Activated T-cell treated with anti-CD3 and anti-CD28 coated beads, Interleukin-2, amount 50 U/mL, for 4 hours (primary cell): ENCODE measurements at regions not wholly inside any gene's neighbourhood (a gene's known extent, or its start where the extent isn't known, plus 50 kb on each side); places are given as distances from the start of the nearest gene placed in this dataset.
A peak's percentile ranks its signal among the peaks of the same experiment; 100 is the strongest.

Experiments
- ATAC-seq, 2 donors: fragments of 200-7000 bp; cut with Tn5 transposase; one replicate each; pipeline ENCODE4 v1.10.0; 2021
- DNase-seq: peaks from one replicate; pipeline ENCODE4 v3.0.0-alpha.2; 2020
- H3K27me3 Mint-ChIP-seq: one replicate; pipeline ENCODE4 v1.8.0; 2021; ENCODE audit warnings: low read depth, mixed read lengths
- H3K36me3 Mint-ChIP-seq: one replicate; pipeline ENCODE4 v1.8.0; 2022; ENCODE audit warnings: mixed read lengths; ENCODE audit not compliant: insufficient read depth
- H3K4me1 Mint-ChIP-seq: one replicate; pipeline ENCODE4 v1.8.0; 2021; ENCODE audit warnings: low read depth, mixed read lengths
- H3K4me3 Mint-ChIP-seq: one replicate; pipeline ENCODE4 v1.8.0; 2021; ENCODE audit warnings: mild to moderate bottlenecking, moderate library complexity, mixed read lengths
- H3K9me3 Mint-ChIP-seq: one replicate; pipeline ENCODE4 v1.8.0; 2021; ENCODE audit warnings: mixed read lengths

DNA sequence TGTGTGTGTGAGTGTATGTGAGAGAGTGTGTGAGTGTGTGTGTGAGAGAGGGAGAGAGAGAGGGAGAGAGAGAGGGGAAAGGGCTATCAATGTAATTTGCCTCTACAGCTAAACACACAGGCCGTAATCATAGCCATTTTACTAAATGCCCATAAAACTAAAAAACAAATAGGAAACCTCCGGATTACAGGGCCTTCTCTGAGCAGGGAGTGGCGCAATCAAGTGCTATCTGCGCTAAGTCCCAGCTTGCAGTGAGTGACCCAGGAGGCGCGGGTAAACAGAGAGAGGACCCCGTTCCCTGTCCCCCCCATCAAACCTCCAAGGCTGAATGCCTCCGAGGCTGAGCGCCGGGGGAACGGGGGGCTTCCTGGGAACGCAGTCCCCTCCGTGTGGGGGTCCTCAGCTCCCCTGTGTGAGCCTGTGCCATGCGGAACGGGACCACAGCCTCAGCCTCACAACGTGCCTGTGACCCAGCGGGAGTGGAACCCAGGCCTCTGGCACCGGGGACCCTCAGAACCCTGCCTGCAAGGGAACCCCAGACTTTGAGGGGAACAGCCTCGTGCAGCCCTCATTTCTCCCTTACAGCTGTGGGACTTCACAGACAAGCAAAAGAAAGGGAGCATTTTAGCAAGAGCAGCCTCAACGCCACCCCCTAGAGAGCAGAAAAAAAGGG is 54.7 kb upstream of the ID2 start:
- Mint-ChIP-seq H3K9me3 (no peaks in the 10 kb centered on the region), H3K36me3 (no peaks in the 10 kb centered on the region), H3K4me1 (no peaks in the 10 kb centered on the region), H3K4me3 (no peak overlapping the region), H3K27me3 (peaks cover 2% of the 10 kb centered on the region)
- ATAC-seq (no peak), DNase-seq (no peak)

GRCh38 chr2:8627692-8628085 is 54.2 kb upstream of the ID2 start:
- Mint-ChIP-seq H3K9me3 (no peaks in the 10 kb centered on the region), H3K27me3 (no peaks in the 10 kb centered on the region), H3K36me3 (no peaks in the 10 kb centered on the region), H3K4me1 (no peaks in the 10 kb centered on the region), H3K4me3 (no peak overlapping the region)
- DNase-seq, result no peak
- no peak for ATAC-seq

DNA sequence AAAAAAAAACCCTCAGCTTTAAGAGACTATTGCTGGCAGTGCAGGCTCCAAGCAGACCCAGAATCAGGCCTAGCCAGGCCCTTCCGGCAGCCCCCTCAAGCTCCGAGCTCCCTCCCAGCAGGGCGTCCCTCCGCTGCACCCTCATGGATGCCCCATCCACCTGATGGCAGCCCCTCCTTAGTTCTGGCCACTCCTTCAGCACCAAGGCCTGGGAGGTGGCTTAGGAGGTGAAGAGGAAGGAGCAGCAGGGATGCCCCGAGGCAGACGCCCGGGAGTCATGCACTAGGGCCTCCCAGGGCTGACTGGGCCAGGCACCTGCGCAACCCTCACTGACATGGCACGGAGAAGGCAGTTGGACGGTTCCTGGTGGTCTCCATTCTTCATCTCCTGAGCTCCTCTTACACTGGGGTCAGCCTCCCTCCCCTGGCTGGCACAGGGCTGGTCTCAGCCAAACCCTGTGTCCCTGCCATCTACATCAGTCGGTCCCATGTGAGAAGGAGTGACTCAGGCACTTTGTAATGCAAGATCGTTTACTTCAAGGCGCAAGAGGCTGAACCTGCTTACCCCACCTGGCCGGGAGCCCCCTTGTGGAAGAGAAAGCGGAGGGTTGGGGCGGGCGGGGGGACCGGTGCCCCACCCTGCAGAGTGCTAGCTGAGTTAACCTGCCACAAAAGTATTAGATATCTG is 53.5 kb upstream of the ID2 start:
- no peaks in the 10 kb centered on the region for H3K4me1 Mint-ChIP-seq
- H3K4me3 Mint-ChIP-seq, result no peak overlapping the region
- H3K36me3 Mint-ChIP-seq, result no peaks in the 10 kb centered on the region
- no peak for DNase-seq
- ATAC-seq, result no peak
- H3K9me3 Mint-ChIP-seq, result no peaks in the 10 kb centered on the region
- H3K27me3 Mint-ChIP-seq, result no peaks in the 10 kb centered on the region

GRCh38 chr2:8628866-8629209 is 53.0 kb upstream of the ID2 start:
- Mint-ChIP-seq H3K27me3 (no peaks in the 10 kb centered on the region), H3K4me1 (peaks cover under 1% of the 10 kb centered on the region), H3K36me3 (no peaks in the 10 kb centered on the region), H3K9me3 (no peaks in the 10 kb centered on the region), H3K4me3 (no peak overlapping the region)
- DNase-seq (no peak), ATAC-seq (no peak)

- H3K27me3 Mint-ChIP-seq, result no peaks in the 10 kb centered on the region
- DNase-seq, result no peak
- no peak for ATAC-seq
- no peaks in the 10 kb centered on the region for H3K9me3 Mint-ChIP-seq
- H3K4me1 Mint-ChIP-seq, result peaks cover 5% of the 10 kb centered on the region
- H3K4me3 Mint-ChIP-seq, result no peak overlapping the region
- H3K36me3 Mint-ChIP-seq, result no peaks in the 10 kb centered on the region
Measured at GRCh38 chr2:8629402-8629801, 52.5 kb upstream of the ID2 start.

DNA sequence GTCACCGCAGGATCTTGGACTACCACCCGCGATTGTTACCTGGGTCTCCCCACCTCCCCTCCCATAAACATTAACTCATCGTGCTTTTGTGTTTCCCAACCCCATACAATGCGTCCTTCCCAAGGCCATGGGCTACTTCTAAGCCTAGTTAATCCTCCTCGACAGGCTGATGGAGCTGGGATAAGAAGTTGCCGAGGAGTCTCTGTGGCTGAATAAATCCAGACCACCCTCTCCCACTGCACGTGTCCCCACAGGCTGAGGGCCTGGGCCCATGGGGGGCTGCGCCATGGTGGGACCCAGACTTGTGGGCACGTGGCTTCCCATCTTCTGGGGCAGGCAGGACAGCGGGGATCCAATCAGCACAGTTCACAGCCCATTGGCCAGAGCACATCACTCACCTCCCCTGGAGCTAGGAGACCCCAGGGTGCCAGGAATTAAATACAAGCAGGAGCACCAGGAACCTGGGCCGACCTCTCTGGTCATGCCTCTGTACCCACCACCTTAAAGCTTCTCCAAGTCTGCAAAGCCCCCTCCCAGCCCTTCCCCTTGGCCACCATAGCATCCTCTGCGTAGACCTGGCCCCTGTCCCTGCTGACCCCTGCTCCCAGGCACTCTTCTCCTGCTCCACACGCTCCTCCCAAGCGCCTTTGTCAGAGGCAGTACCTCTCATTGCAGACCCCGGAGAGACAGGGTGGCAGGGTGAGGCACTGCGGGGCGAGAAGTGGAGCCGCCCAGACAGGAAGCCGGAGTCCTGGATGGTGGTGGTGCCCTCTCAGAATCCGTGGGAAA is 51.0 kb upstream of the ID2 start:
- H3K4me1 Mint-ChIP-seq, result peaks cover 7% of the 10 kb centered on the region
- H3K36me3 Mint-ChIP-seq, result no peaks in the 10 kb centered on the region
- H3K27me3 Mint-ChIP-seq, result no peaks in the 10 kb centered on the region
- DNase-seq (no peak), ATAC-seq (no peak)
- H3K9me3 Mint-ChIP-seq, result no peaks in the 10 kb centered on the region
- no peak overlapping the region for H3K4me3 Mint-ChIP-seq

DNA sequence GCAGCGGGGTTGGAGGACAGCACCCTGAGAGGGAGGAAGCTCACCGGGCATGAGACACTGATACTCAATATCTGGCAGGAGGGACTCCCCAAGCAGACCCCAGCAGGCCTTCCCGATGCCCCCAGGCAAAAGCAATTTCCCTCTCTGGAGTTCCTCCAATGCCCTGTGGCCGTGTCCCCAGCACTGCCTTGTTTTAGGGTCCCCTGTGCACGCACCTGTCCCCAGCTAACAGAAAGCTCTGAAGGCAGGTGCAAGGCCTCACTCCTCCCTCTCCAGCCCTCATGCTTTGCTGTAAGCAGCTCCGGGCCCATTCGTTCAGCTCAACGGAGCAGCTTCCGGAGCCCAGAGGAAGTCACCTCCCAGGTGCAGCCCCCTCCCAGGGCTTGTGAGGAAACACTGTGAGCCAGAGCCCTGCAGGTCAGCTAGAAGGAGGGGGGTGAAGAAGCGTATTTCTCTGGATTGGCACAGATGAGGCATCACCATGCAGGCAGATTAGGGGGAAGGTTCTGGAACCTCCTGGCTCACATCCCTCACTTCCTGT is 50.3 kb upstream of the ID2 start:
- peak in 1 of 2 donors; percentile 19 for ATAC-seq
- Mint-ChIP-seq H3K9me3 (no peaks in the 10 kb centered on the region), H3K4me3 (no peak overlapping the region), H3K4me1 (peaks cover 7% of the 10 kb centered on the region), H3K27me3 (no peaks in the 10 kb centered on the region), H3K36me3 (no peaks in the 10 kb centered on the region)
- DNase-seq, result no peak
